ENCODE measurements at regions not wholly inside any gene's neighbourhood (a gene's known extent, or its start where the extent isn't known, plus 50 kb on each side); places are given as distances from the start of the nearest gene placed in this dataset.

GRCh38 chr4:38290366-38290765, 330.2 kb downstream of the PTTG2 start:
- in situ Hi-C loops (cut with MboI) = no loop called here
- no peaks in the 10 kb centered on the region for H3K36me3 ChIP-seq (ENCODE audit: control insufficient read depth, insufficient read depth, low read length)
- no peak overlapping the region for H3K4me2 ChIP-seq (ENCODE audit: insufficient read depth, low read length)
- ATAC-seq = no peak
- H2AFZ ChIP-seq (ENCODE audit: low read depth, low read length) = no peak overlapping the region
- no peak for FAIRE-seq
- H4K20me1 ChIP-seq (replicated peaks; ENCODE audit: control insufficient read depth, insufficient read depth, low read length) = no peaks in the 10 kb centered on the region
- H3K9me3 ChIP-seq (replicated peaks; ENCODE audit: control insufficient read depth, insufficient read depth, low read depth, low read length) = no peaks in the 10 kb centered on the region
- ChIA-PET POLR2A (interaction anchor here (0.7 kb wide), 1 partner anchor 80 kb away, joined by 3 read pairs; no protein-coding TSS in a partner anchor), CTCF (ENCODE audit: low intra/inter-chr PET ratio) (no interaction called here)
- H3K27me3 ChIP-seq (ENCODE audit: control insufficient read depth in 2 of 2, insufficient read depth in 2 of 2, low read length in 2 of 2) = no peaks in the 10 kb centered on the region
- H3K9ac ChIP-seq (ENCODE audit: insufficient read depth in 1 of 2, low read depth in 2 of 2, low read length in 2 of 2) = no peak overlapping the region
- H3K4me1 ChIP-seq (replicated peaks in 1 of 2; ENCODE audit: control insufficient read depth in 2 of 2, insufficient read depth in 2 of 2, low read length in 2 of 2) = peaks cover 0 to 2% of the 10 kb centered on the region in 2 experiments; a peak in 1 of 5 replicates
- H3K9me1 ChIP-seq (ENCODE audit: control insufficient read depth, insufficient read depth, low read length) = no peaks in the 10 kb centered on the region
- H3K27ac ChIP-seq (ENCODE audit: extremely low read depth, low read depth, low read length) = no peak overlapping the region
- H3K79me2 ChIP-seq (ENCODE audit: control insufficient read depth, insufficient read depth, low read length) = no peaks in the 10 kb centered on the region
- intact Hi-C loops (cut with micrococcal nuclease) = no loop called here
- WGBS (ENCODE audit: insufficient coverage, low coverage, missing lambda C conversion rate) = 55% methylated on average over 3 of the region's 3 CpGs
- TF ChIP-seq ESRRA (IDR thresholded peaks at IDR 0.05; ENCODE audit: borderline replicate concordance, low read depth) = no peak
- TF ChIP-seq CXXC5 (CRISPR knock-in tag; IDR thresholded peaks at IDR 0.05) = no peak
- TF ChIP-seq ZNF551 (CRISPR knock-in tag; IDR thresholded peaks at IDR 0.05) = no peak
- TF ChIP-seq ZNF717 (CRISPR knock-in tag; IDR thresholded peaks at IDR 0.05) = no peak
- no peak for TF ChIP-seq SFPQ (IDR thresholded peaks at IDR 0.05; ENCODE audit: low read depth, low read length)
- no peak for TF ChIP-seq ZNF165 (CRISPR knock-in tag; IDR thresholded peaks at IDR 0.05; ENCODE audit: borderline replicate concordance)
- TF ChIP-seq U2AF1 (optimal IDR thresholded peaks at IDR 0.05; ENCODE audit: low read depth, low read length) = no peak
- no peak for TF ChIP-seq POLR3A (IDR thresholded peaks at IDR 0.05; ENCODE audit: borderline replicate concordance, extremely low read depth, insufficient read depth, insufficient read length)
- no peak for TF ChIP-seq BMI1 (IDR thresholded peaks at IDR 0.05; ENCODE audit: low read length)
- no peak for TF ChIP-seq ZNF507 (tag; conservative IDR thresholded peaks at IDR 0.05)
- no peak for TF ChIP-seq SMC3 (conservative IDR thresholded peaks at IDR 0.05; ENCODE audit: insufficient read depth, low read depth, low read length)
- no peak for DNase-seq (ENCODE audit: extremely low read depth in 1 of 4, low spot score in 3 of 4)
- no TSS peak for BruUV-seq (replicated peaks)
- H3K4me3 ChIP-seq = no peak overlapping the region

Measured in K562 (cell line).